Thyroid gland (tissue), 4 donors: ENCODE measurements at regions not wholly inside any gene's neighbourhood (a gene's known extent, or its start where the extent isn't known, plus 50 kb on each side); places are given as distances from the start of the nearest gene placed in this dataset.

Experiments
- POLR2A ChIP-seq, 2 donors: fragments of 450-650 bp; IDR thresholded peaks; one replicate each; pipeline ENCODE4 v1.6.1; 2017; ENCODE audit warnings: antibody characterized with exemption in 2 of 2, mild to moderate bottlenecking in 2 of 2, moderate library complexity in 1 of 2
- TF ChIP-seq, protein P1 (sequence below), 6 experiments: fragments of 200-600 bp in 3 of 6; fragments of 450-650 bp in 3 of 6; sonication (generic) in 3 of 6; IDR thresholded peaks; one replicate each; pipeline ENCODE4 v1.5.1; 2016 to 2019; ENCODE audit warnings: antibody characterized with exemption in 6 of 6, mild to moderate bottlenecking in 2 of 6, inconsistent platforms in 1 of 6, moderate library complexity in 1 of 6

GRCh38 chr21:19941626-19942025 lies 1056.6 kb upstream of the NCAM2 start:
- TF ChIP-seq, protein P1, sequence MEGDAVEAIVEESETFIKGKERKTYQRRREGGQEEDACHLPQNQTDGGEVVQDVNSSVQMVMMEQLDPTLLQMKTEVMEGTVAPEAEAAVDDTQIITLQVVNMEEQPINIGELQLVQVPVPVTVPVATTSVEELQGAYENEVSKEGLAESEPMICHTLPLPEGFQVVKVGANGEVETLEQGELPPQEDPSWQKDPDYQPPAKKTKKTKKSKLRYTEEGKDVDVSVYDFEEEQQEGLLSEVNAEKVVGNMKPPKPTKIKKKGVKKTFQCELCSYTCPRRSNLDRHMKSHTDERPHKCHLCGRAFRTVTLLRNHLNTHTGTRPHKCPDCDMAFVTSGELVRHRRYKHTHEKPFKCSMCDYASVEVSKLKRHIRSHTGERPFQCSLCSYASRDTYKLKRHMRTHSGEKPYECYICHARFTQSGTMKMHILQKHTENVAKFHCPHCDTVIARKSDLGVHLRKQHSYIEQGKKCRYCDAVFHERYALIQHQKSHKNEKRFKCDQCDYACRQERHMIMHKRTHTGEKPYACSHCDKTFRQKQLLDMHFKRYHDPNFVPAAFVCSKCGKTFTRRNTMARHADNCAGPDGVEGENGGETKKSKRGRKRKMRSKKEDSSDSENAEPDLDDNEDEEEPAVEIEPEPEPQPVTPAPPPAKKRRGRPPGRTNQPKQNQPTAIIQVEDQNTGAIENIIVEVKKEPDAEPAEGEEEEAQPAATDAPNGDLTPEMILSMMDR (IDR thresholded peaks at IDR 0.05), result no peak
- no peak for TF ChIP-seq POLR2A (IDR thresholded peaks at IDR 0.05)
